CD4-positive, alpha-beta T cell (primary cell): ENCODE measurements at regions not wholly inside any gene's neighbourhood (a gene's known extent, or its start where the extent isn't known, plus 50 kb on each side); places are given as distances from the start of the nearest gene placed in this dataset.
A peak's percentile ranks its signal among the peaks of the same experiment; 100 is the strongest.

Experiments
- ATAC-seq: fragments of 200-7000 bp; cut with Tn5 transposase; one replicate; pipeline ENCODE4 v1.10.0; 2022; ENCODE audit warnings: mild to moderate bottlenecking; ENCODE audit not compliant: poor library complexity
- CTCF ChIA-PET: fragments of 350-600 bp; sonication (Branson Sonifier 250); formaldehyde crosslinking; loops from one replicate; lab custom pipeline; 2021; ENCODE audit warnings: antibody characterized with exemption, inconsistent platforms; lab: Charles Lee
- POLR2A ChIA-PET: fragments of 350-600 bp; sonication (Branson Sonifier 250); formaldehyde crosslinking; loops from one replicate; lab custom pipeline; 2021; ENCODE audit warnings: antibody characterized with exemption, inconsistent platforms; lab: Charles Lee
- DNase-seq, 14 experiments: peaks; one replicate each; pipeline ENCODE4 v3.0.0-alpha.2; 2013 to 2020; ENCODE audit warnings: mixed read lengths in 2 of 14
- H3K27ac ChIP-seq, 2 donors: one replicate each; pipeline versions ENCODE4 v1.5.1 to v1.7.0; 2013; ENCODE audit warnings: low read length in 2 of 2, low read depth in 1 of 2, mild to moderate bottlenecking in 1 of 2
- H3K27me3 ChIP-seq, 2 experiments: 1 replicate in 1 of 2; 2 replicates in 1 of 2; pipeline versions ENCODE4 v1.6.1 to v1.7.0; 2013; ENCODE audit warnings: low read length in 2 of 2, control low read depth in 1 of 2, mild to moderate bottlenecking in 1 of 2, moderate library complexity in 1 of 2; ENCODE audit not compliant: insufficient read depth in 2 of 2, control insufficient read depth in 1 of 2
- H3K36me3 ChIP-seq: one replicate; pipeline ENCODE4 v1.6.1; 2013; ENCODE audit warnings: low read length, control low read depth; ENCODE audit not compliant: insufficient read depth
- H3K4me1 ChIP-seq: one replicate; pipeline ENCODE4 v1.6.1; 2013; ENCODE audit warnings: low read length, control low read depth; ENCODE audit not compliant: insufficient read depth
- H3K4me3 ChIP-seq: one replicate; pipeline ENCODE4 v1.5.1; 2013; ENCODE audit warnings: mild to moderate bottlenecking, low read length, moderate library complexity
- H3K9me3 ChIP-seq, 2 experiments: 1 replicate in 1 of 2; 2 replicates in 1 of 2; pipeline versions ENCODE4 v1.6.1 to v1.7.0; 2013; ENCODE audit warnings: low read length in 2 of 2, mild to moderate bottlenecking in 2 of 2, control low read depth in 1 of 2, moderate library complexity in 1 of 2; ENCODE audit not compliant: control insufficient read depth in 1 of 2, insufficient read depth in 1 of 2
- H3K27ac Mint-ChIP-seq: one replicate; pipeline ENCODE4 v1.8.0; 2020; ENCODE audit warnings: mixed read lengths
- H3K27me3 Mint-ChIP-seq: one replicate; pipeline ENCODE4 v1.8.0; 2021; ENCODE audit warnings: mixed read lengths
- H3K36me3 Mint-ChIP-seq: one replicate; pipeline ENCODE4 v1.8.0; 2021; ENCODE audit warnings: low read depth, mixed read lengths
- H3K4me1 Mint-ChIP-seq: one replicate; pipeline ENCODE4 v1.8.0; 2021; ENCODE audit warnings: low read depth, mixed read lengths
- H3K4me3 Mint-ChIP-seq: one replicate; pipeline ENCODE4 v1.8.0; 2020; ENCODE audit warnings: mild to moderate bottlenecking, mixed read lengths
- H3K9me3 Mint-ChIP-seq: one replicate; pipeline ENCODE4 v1.8.0; 2020; ENCODE audit warnings: mixed read lengths
- intact Hi-C, 2 experiments: fragments of 100-400 bp; cut with DNase I in 1 of 2; cut with micrococcal nuclease in 1 of 2; formaldehyde crosslinking; loops; one replicate each; pipeline versions ENCODE4 v1.15.1 to v1.9.0; 2023 to 2025; cut with DNase I, micrococcal nuclease
- TF ChIP-seq, protein P1 (sequence below): fragments of 200-600 bp; IDR thresholded peaks from one replicate; pipeline ENCODE4 v1.8.0; 2022; ENCODE audit warnings: antibody characterized with exemption, mild to moderate bottlenecking

DNA sequence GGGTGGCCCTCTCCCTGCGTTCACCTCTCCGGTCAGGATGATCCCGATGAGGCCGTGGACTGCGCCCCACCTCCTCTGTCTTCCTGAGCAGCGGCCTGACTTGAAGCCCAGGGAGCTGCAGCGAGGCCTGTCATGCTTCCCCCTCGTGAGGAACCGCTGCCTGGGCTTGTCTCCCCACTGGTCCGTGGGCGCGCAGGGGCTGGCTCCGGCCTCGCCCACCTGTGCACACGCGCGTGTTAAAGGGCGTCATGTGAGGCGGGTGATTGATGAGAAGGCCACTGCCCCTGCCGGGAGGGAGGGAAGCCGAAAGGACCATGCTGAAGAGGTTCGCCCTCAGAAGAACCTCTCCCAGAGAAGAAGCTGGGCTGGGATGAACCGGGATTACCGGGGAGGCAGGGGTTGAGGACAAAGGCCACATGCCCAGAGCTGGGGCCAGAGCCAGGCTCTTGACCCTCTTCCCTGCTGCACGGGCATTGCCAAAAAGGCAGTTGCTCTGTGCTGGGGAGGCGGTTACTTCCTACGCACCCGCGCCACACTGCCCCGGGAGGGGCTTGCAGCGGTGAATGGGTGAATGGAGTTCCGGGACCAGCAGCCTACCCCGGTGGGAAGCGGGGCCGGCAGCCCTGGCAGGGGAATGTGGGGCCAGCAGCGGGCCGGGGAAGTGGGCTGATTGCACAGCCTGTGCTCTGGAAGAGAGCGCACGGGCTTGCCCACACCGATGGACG is 85.9 kb upstream of the GSE1 start:
- Mint-ChIP-seq H3K27me3 (no peaks in the 10 kb centered on the region), H3K36me3 (no peaks in the 10 kb centered on the region), H3K4me3 (no peak overlapping the region), H3K9me3 (no peaks in the 10 kb centered on the region), H3K4me1 (no peaks in the 10 kb centered on the region), H3K27ac (no peak overlapping the region)
- intact Hi-C loops: no loop called here
- H3K27ac ChIP-seq: no peak overlapping the region
- H3K27me3 ChIP-seq: no peaks in the 10 kb centered on the region
- no peaks in the 10 kb centered on the region for H3K9me3 ChIP-seq
- ATAC-seq (no peak), DNase-seq (no peak)
- ChIA-PET POLR2A (no interaction called here), CTCF (no interaction called here)
- H3K4me3 ChIP-seq: no peak overlapping the region
- no peaks in the 10 kb centered on the region for H3K4me1 ChIP-seq
- TF ChIP-seq, protein P1, sequence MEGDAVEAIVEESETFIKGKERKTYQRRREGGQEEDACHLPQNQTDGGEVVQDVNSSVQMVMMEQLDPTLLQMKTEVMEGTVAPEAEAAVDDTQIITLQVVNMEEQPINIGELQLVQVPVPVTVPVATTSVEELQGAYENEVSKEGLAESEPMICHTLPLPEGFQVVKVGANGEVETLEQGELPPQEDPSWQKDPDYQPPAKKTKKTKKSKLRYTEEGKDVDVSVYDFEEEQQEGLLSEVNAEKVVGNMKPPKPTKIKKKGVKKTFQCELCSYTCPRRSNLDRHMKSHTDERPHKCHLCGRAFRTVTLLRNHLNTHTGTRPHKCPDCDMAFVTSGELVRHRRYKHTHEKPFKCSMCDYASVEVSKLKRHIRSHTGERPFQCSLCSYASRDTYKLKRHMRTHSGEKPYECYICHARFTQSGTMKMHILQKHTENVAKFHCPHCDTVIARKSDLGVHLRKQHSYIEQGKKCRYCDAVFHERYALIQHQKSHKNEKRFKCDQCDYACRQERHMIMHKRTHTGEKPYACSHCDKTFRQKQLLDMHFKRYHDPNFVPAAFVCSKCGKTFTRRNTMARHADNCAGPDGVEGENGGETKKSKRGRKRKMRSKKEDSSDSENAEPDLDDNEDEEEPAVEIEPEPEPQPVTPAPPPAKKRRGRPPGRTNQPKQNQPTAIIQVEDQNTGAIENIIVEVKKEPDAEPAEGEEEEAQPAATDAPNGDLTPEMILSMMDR: no peak
- H3K36me3 ChIP-seq: no peaks in the 10 kb centered on the region

DNA sequence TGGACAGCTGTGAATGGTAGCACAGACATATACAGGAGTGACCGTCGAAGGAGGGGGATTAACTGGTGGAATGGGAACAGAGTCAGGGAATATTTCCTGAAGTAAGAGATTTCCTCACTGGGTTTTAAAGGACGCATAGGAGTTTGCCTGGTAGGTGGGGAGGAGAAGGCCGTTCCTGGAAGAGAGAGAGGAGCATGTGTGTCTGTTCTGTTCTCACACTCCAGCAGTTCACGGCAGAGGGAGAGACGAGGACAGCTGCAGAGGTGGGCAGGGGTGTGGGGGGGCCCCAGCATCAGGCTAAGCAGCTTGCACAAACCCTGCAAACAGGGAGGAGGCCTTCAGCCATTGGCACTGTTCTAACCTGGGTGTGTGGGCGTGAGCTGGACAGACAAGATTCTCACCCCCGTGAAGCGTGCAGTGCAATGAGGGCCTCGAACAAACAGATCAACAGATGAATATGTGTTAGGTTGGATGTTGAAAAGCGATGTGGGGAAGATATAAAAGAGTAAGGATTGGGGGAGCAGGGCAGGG is 85.3 kb upstream of the GSE1 start:
- no peaks in the 10 kb centered on the region for H3K27me3 Mint-ChIP-seq
- H3K4me3 Mint-ChIP-seq: no peak overlapping the region
- Histone ChIP-seq H3K9me3 (no peaks in the 10 kb centered on the region), H3K36me3 (no peaks in the 10 kb centered on the region), H3K4me3 (no peak overlapping the region), H3K4me1 (no peaks in the 10 kb centered on the region), H3K27ac (no peak overlapping the region), H3K27me3 (no peaks in the 10 kb centered on the region)
- no peak overlapping the region for H3K27ac Mint-ChIP-seq
- H3K4me1 Mint-ChIP-seq: no peaks in the 10 kb centered on the region
- DNase-seq (no peak), ATAC-seq (no peak)
- H3K36me3 Mint-ChIP-seq: no peaks in the 10 kb centered on the region
- TF ChIP-seq, protein P1: no peak
- no peaks in the 10 kb centered on the region for H3K9me3 Mint-ChIP-seq
- POLR2A ChIA-PET: no interaction called here
- intact Hi-C loops: loop anchor here in 1 of 2 experiments (2.0 kb wide), 1 partner anchor 83 kb away; no protein-coding TSS in a partner anchor
- CTCF ChIA-PET: interaction anchor here (0.8 to 1.6 kb wide), 3 partner anchors 83 to 107 kb away, joined by 3 to 4 read pairs (median 3); no protein-coding TSS in a partner anchor

DNA sequence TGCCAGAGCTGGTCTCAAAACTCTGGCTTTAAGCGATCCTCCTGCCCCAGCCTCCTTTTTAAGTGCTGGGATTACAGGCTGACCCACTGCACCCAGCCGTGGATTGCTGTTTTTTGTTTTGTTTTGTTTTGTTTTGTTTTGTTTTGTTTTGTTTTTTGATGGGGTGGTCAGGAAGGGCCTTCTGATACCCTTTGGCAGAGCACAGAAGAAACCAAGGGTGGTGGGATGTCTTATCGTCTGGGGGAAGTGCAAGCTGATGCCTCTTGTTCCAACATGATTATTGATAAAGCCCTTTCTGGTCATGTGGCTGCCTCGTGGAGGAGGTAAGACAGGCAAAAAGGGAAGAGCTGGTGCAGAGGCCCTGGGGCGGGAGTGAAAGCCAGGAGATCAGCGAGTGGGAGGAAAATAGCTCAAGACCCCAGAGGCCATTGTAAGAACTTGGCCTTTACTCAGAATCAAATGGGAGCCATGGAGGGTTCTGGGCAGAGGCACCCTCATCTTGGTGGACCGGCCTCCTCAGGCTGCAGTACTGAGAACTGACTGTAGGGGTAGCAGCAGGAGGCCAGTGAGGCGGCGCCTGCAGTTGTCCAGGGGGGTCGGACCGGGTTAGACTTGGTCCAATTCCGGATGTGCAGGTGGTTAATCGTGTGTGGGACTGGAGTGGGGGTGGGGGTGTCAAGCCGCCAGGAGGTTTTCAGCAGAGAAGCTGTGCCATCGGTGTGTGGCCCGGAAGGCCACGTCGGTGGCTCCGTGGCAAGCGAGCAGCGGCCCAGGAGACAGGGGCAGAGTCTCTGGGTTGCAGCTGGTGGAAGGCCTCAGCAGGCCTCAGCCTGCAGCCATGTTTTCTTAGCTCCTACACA is 84.4 kb upstream of the GSE1 start:
- ChIA-PET CTCF (interaction anchor here (0.8 to 1.6 kb wide), 3 partner anchors 82 to 108 kb away, joined by 3 to 4 read pairs (median 3); no protein-coding TSS in a partner anchor), POLR2A (interaction anchor here (0.9 kb wide), 1 partner anchor 26 kb away, joined by 3 read pairs; no protein-coding TSS in a partner anchor)
- Histone ChIP-seq H3K4me3 (no peak overlapping the region), H3K36me3 (no peaks in the 10 kb centered on the region), H3K9me3 (no peaks in the 10 kb centered on the region), H3K27me3 (no peaks in the 10 kb centered on the region), H3K4me1 (no peaks in the 10 kb centered on the region), H3K27ac (no peak overlapping the region)
- ATAC-seq (no peak), DNase-seq (peak in 6 of 14 experiments; percentile 8 to 56 (median 26))
- Mint-ChIP-seq H3K4me3 (no peak overlapping the region), H3K27me3 (no peaks in the 10 kb centered on the region), H3K27ac (no peak overlapping the region), H3K9me3 (no peaks in the 10 kb centered on the region), H3K36me3 (no peaks in the 10 kb centered on the region), H3K4me1 (no peaks in the 10 kb centered on the region)
- intact Hi-C loops: loop anchor here in 1 of 2 experiments (2.0 kb wide), 1 partner anchor 82 kb away; no protein-coding TSS in a partner anchor
- TF ChIP-seq, protein P1: peak; percentile 35
